ENCODE measurements at regions not wholly inside any gene's neighbourhood (a gene's known extent, or its start where the extent isn't known, plus 50 kb on each side); places are given as distances from the start of the nearest gene placed in this dataset.

DNA sequence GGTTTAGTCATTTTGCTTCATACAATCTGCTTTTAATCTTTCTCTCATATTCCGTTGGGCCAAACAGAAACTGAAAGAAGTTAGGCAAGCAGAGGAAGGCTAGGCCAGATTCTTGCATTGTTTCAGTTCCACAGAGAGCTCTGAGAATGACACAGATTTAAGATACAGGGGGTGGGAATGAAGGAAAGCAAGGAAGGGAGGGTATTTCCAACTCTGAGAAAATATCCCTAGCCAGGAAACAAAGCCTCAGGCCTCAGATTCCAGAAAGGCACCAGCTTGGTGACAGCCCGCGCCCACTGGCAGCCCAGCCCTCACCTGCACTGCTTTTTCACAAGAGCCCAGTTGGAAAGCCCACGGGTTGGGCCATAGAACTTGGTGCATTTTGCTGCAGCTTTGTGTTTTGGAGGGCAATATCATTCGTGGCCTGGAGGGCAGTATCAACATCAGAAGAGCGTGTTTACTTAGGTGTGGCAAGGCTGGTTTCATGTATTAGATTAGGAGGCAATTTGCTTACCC lies 63.5 kb downstream of the ENC1 start:
- Histone ChIP-seq H3K9ac (ENCODE audit: low read length) (peak overlapping the region; percentile 13), H3K9me3 (replicated peaks; ENCODE audit: insufficient read depth, low read length) (no peaks in the 10 kb centered on the region), H3K4me3 (ENCODE audit: low read length) (peak overlapping the region; percentile 39), H3K4me2 (ENCODE audit: low read depth, low read length) (peak overlapping the region; percentile 58), H3K9me2 (replicated peaks; ENCODE audit: insufficient read depth, low read length) (no peaks in the 10 kb centered on the region), H4K20me1 (ENCODE audit: insufficient read depth, low read length) (no peaks in the 10 kb centered on the region), H3K79me2 (ENCODE audit: low read length) (no peaks in the 10 kb centered on the region), H2AFZ (ENCODE audit: low read length) (peak overlapping the region; percentile 75), H3K27me3 (replicated peaks; ENCODE audit: insufficient read depth, low read length) (no peaks in the 10 kb centered on the region), H3F3A (ENCODE audit: insufficient read depth, low read length) (peaks cover 10% of the 10 kb centered on the region), H3K4me1 (ENCODE audit: low read length) (peaks cover 18% of the 10 kb centered on the region), H3K36me3 (replicated peaks; ENCODE audit: insufficient read depth, low read length) (no peaks in the 10 kb centered on the region), H3K27ac (ENCODE audit: low read length) (peak overlapping the region; percentile 69)
- peak; percentile 77 for DNase-seq
- TF ChIP-seq, protein P1, sequence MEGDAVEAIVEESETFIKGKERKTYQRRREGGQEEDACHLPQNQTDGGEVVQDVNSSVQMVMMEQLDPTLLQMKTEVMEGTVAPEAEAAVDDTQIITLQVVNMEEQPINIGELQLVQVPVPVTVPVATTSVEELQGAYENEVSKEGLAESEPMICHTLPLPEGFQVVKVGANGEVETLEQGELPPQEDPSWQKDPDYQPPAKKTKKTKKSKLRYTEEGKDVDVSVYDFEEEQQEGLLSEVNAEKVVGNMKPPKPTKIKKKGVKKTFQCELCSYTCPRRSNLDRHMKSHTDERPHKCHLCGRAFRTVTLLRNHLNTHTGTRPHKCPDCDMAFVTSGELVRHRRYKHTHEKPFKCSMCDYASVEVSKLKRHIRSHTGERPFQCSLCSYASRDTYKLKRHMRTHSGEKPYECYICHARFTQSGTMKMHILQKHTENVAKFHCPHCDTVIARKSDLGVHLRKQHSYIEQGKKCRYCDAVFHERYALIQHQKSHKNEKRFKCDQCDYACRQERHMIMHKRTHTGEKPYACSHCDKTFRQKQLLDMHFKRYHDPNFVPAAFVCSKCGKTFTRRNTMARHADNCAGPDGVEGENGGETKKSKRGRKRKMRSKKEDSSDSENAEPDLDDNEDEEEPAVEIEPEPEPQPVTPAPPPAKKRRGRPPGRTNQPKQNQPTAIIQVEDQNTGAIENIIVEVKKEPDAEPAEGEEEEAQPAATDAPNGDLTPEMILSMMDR (IDR thresholded peaks at IDR 0.05; ENCODE audit: low read length), result no peak
- TF ChIP-seq EZH2phosphoT487 (IDR thresholded peaks at IDR 0.05; ENCODE audit: low read length) (no peak), EZH2 (optimal IDR thresholded peaks at IDR 0.05; ENCODE audit: low read depth, low read length) (no peak)

DNA sequence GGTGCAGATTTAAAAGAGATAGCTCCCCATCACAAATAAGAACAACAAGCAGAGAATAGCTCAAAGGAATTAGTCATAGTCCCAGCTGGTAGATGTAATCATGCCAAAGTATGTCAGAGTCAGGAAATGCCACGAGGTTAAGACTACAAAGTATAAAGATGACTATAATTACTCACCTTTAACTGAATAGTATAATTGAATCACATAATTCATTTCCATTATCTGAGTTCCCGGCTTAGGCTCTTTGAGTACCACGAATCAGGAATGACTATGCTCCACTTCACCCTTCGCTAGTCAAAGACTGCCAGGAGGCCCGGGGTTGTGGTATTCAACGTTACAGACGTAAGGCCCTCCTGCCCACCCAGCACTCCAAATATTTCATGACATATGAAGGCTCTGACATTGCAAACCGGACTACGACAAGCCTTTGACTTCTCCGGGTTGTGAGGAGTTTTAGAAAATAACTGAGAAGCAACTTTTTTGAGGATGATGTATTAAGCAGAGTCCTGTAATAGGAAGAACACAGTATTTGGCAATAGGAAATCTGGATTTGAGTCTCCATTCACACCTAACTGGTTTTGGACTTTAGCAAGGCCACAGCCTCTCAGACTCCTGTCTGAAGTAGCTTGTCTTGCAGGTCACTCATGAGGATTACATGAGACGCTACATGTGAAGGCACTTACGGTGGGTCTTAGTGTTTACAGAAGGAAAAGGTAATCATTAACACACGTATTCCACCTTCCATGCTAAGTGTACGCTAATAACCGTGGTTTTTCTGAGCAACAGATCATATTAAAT lies 64.6 kb downstream of the ENC1 start:
- H3K79me2 ChIP-seq (ENCODE audit: low read length), result no peaks in the 10 kb centered on the region
- H3K4me2 ChIP-seq (ENCODE audit: low read depth, low read length), result peak overlapping the region; percentile 58; the same call in 1 of the 2 replicates
- no peak overlapping the region for H3K4me3 ChIP-seq (ENCODE audit: low read length)
- no peaks in the 10 kb centered on the region for H4K20me1 ChIP-seq (ENCODE audit: insufficient read depth, low read length)
- H3K27me3 ChIP-seq (replicated peaks; ENCODE audit: insufficient read depth, low read length), result no peaks in the 10 kb centered on the region
- H3K4me1 ChIP-seq (ENCODE audit: low read length), result peaks cover 18% of the 10 kb centered on the region
- no peaks in the 10 kb centered on the region for H3K9me2 ChIP-seq (replicated peaks; ENCODE audit: insufficient read depth, low read length)
- no peak overlapping the region; the same call in 1 of the 2 replicates for H3K27ac ChIP-seq (ENCODE audit: low read length)
- H2AFZ ChIP-seq (ENCODE audit: low read length), result 0 out of 2 replicates have a peak overlapping the region, but pooled peaks have one; percentile 10
- no peak for DNase-seq
- no peaks in the 10 kb centered on the region for H3K9me3 ChIP-seq (replicated peaks; ENCODE audit: insufficient read depth, low read length)
- H3F3A ChIP-seq (ENCODE audit: insufficient read depth, low read length), result peaks cover 10% of the 10 kb centered on the region
- TF ChIP-seq EZH2 (optimal IDR thresholded peaks at IDR 0.05; ENCODE audit: low read depth, low read length) (no peak), EZH2phosphoT487 (IDR thresholded peaks at IDR 0.05; ENCODE audit: low read length) (no peak)
- TF ChIP-seq, protein P1 (IDR thresholded peaks at IDR 0.05; ENCODE audit: low read length), result no peak
- no peak overlapping the region for H3K9ac ChIP-seq (ENCODE audit: low read length)
- no peaks in the 10 kb centered on the region for H3K36me3 ChIP-seq (replicated peaks; ENCODE audit: insufficient read depth, low read length)

DNA sequence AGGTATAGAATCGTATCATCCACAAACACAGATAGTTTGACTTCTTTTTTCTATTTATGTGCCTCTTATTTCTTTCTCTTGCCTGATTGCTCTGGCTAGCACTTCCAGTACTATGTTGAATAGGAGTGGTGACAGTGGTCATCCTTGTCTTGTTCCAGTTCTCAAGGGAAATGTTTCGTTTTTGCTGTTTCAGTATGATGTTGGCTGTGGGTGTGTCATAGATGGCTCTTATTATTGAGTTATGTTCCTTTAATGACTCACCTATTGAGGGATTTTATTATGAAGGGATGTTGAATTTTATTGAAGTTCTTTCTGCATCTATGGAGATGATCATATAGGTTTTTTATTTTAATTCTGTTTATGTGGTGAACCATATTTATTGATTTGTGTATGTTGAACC lies 70.3 kb downstream of the ENC1 start:
- Histone ChIP-seq H3K9ac (ENCODE audit: low read length) (no peak overlapping the region), H3K4me1 (ENCODE audit: low read length) (no peaks in the 10 kb centered on the region), H3F3A (ENCODE audit: insufficient read depth, low read length) (no peaks in the 10 kb centered on the region), H3K79me2 (ENCODE audit: low read length) (no peaks in the 10 kb centered on the region), H3K36me3 (replicated peaks; ENCODE audit: insufficient read depth, low read length) (no peaks in the 10 kb centered on the region), H3K4me2 (ENCODE audit: low read depth, low read length) (no peak overlapping the region), H3K27ac (ENCODE audit: low read length) (no peak overlapping the region), H3K9me2 (replicated peaks; ENCODE audit: insufficient read depth, low read length) (no peaks in the 10 kb centered on the region), H3K27me3 (replicated peaks; ENCODE audit: insufficient read depth, low read length) (no peaks in the 10 kb centered on the region), H3K9me3 (replicated peaks; ENCODE audit: insufficient read depth, low read length) (no peaks in the 10 kb centered on the region), H4K20me1 (ENCODE audit: insufficient read depth, low read length) (no peaks in the 10 kb centered on the region), H3K4me3 (ENCODE audit: low read length) (no peak overlapping the region), H2AFZ (ENCODE audit: low read length) (no peak overlapping the region)
- no peak for TF ChIP-seq EZH2 (optimal IDR thresholded peaks at IDR 0.05; ENCODE audit: low read depth, low read length)
- no peak for TF ChIP-seq EZH2phosphoT487 (IDR thresholded peaks at IDR 0.05; ENCODE audit: low read length)
- TF ChIP-seq, protein P1 (IDR thresholded peaks at IDR 0.05; ENCODE audit: low read length), result no peak
- no peak for DNase-seq
